K562 (cell line): ENCODE measurements at regions not wholly inside any gene's neighbourhood (a gene's known extent, or its start where the extent isn't known, plus 50 kb on each side); places are given as distances from the start of the nearest gene placed in this dataset.

Source experiments
- ATAC-seq: fragments of 200-7000 bp; cut with Tn5 transposase; 3 replicates; pipeline ENCODE4 v1.9.1; 2020; ENCODE audit warnings: moderate library complexity
- BruUV-seq: library from RNA; stranded (reverse); fragments of 400-500 nt; replicated peaks from 2 replicates; lab custom pipeline; 2021; lab: Mats Ljungman, UMichigan
- CTCF ChIA-PET: fragments of 300-600 bp; formaldehyde crosslinking; extraction: SDS; loops from one replicate; lab custom pipeline; 2021; ENCODE audit warnings: low intra/inter-chr PET ratio; lab: Yijun Ruan, JAX
- POLR2A ChIA-PET: fragments of 300-600, 350-650 bp; sonication (Branson Sonifier 250); formaldehyde crosslinking; extraction: SDS; loops from one replicate; lab custom pipeline; 2021; ENCODE audit warnings: antibody characterized with exemption, inconsistent platforms; lab: Yijun Ruan, JAX
- DNase-seq, 4 experiments: peaks; one replicate each; pipeline versions ENCODE4 v3.0.0 to v3.0.0-alpha.2; 2011 to 2018; ENCODE audit warnings: low spot score in 3 of 4, mixed read lengths in 3 of 4; ENCODE audit errors: extremely low read depth in 1 of 4
- FAIRE-seq: peaks from 2 replicates; lab custom pipeline; 2011; peaks lifted over from hg19 to GRCh38; lab: Jason Lieb, UNC
- H2AFZ ChIP-seq: 2 replicates; pipeline ENCODE4 v1.6.0; 2011; ENCODE audit warnings: low read depth, low read length, control low read depth, inconsistent platforms
- H3K27ac ChIP-seq: fragments of 200-600 bp; 3 replicates; pipeline ENCODE4 v1.8.0; 2011; ENCODE audit warnings: low read depth, mild to moderate bottlenecking, control low read depth, inconsistent platforms, low read length, moderate library complexity, mixed read lengths; ENCODE audit errors: extremely low read depth
- H3K27me3 ChIP-seq, 2 experiments: fragments of 300-600 bp in 1 of 2; 2 replicates in 1 of 2; 3 replicates in 1 of 2; pipeline versions ENCODE4 v1.6.0 to v1.8.0; 2011; ENCODE audit warnings: inconsistent platforms in 2 of 2, low read length in 2 of 2, mild to moderate bottlenecking in 1 of 2, mixed read lengths in 1 of 2, moderate library complexity in 1 of 2; ENCODE audit not compliant: control insufficient read depth in 2 of 2, insufficient read depth in 2 of 2
- H3K36me3 ChIP-seq: fragments of 300-600 bp; 3 replicates; pipeline ENCODE4 v1.8.0; 2011; ENCODE audit warnings: mild to moderate bottlenecking, low read length, inconsistent platforms; ENCODE audit not compliant: control insufficient read depth, insufficient read depth
- H3K4me1 ChIP-seq, 2 experiments: fragments of 200-600 bp in 1 of 2; replicated peaks in 1 of 2; 2 replicates in 1 of 2; 3 replicates in 1 of 2; pipeline versions ENCODE4 v1.5.1 to v1.8.0; 2011; ENCODE audit warnings: inconsistent platforms in 2 of 2, low read length in 2 of 2, mild to moderate bottlenecking in 1 of 2, mixed read lengths in 1 of 2, moderate library complexity in 1 of 2; ENCODE audit not compliant: control insufficient read depth in 2 of 2, insufficient read depth in 2 of 2
- H3K4me2 ChIP-seq: 2 replicates; pipeline ENCODE4 v1.6.1; 2011; ENCODE audit warnings: low read length, control low read depth, inconsistent platforms, mixed read lengths; ENCODE audit not compliant: insufficient read depth
- H3K4me3 ChIP-seq: fragments of 200-600 bp; sonication (generic), shearing (Covaris generic); 2 replicates; pipeline ENCODE4 v1.5.1; 2016; ENCODE audit warnings: control low read depth, inconsistent platforms
- H3K79me2 ChIP-seq: fragments of 200-600 bp; 3 replicates; pipeline ENCODE4 v1.8.0; 2011; ENCODE audit warnings: low read length, inconsistent platforms; ENCODE audit not compliant: control insufficient read depth, insufficient read depth
- H3K9ac ChIP-seq, 2 experiments: 2 replicates each; pipeline versions ENCODE4 v1.6.0 to v1.6.1; 2011; ENCODE audit warnings: low read depth in 2 of 2, low read length in 2 of 2, control low read depth in 1 of 2, inconsistent platforms in 1 of 2, mild to moderate bottlenecking in 1 of 2, mixed read lengths in 1 of 2; ENCODE audit not compliant: insufficient read depth in 1 of 2
- H3K9me1 ChIP-seq: one replicate; pipeline ENCODE4 v1.6.0; 2011; ENCODE audit warnings: inconsistent platforms, mild to moderate bottlenecking, low read length, moderate library complexity; ENCODE audit not compliant: control insufficient read depth, insufficient read depth
- H3K9me3 ChIP-seq: replicated peaks from 2 replicates; pipeline ENCODE4 v1.5.1; 2011; ENCODE audit warnings: low read depth, low read length, inconsistent platforms; ENCODE audit not compliant: control insufficient read depth, insufficient read depth
- H4K20me1 ChIP-seq: replicated peaks from 2 replicates; pipeline ENCODE4 v1.6.1; 2011; ENCODE audit warnings: low read length, inconsistent platforms, mixed read lengths; ENCODE audit not compliant: control insufficient read depth, insufficient read depth
- ATF6 ChIP-seq: sonication (generic); formaldehyde crosslinking; IDR thresholded peaks from 2 replicates; pipeline ENCODE4 v1.4.0; 2020; ENCODE audit warnings: mild to moderate bottlenecking, missing genetic modification reagents
- FOSL1 ChIP-seq: fragments of 200-800 bp; sonication (Bioruptor generic); conservative IDR thresholded peaks from 2 replicates; pipeline ENCODE4 v1.6.1; 2016; ENCODE audit warnings: missing genetic modification characterization, missing compliant biosample characterization
- TFE3 ChIP-seq: fragments of 450-650 bp; formaldehyde crosslinking; IDR thresholded peaks from 2 replicates; pipeline ENCODE4 v1.4.0; 2020; ENCODE audit warnings: mild to moderate bottlenecking, mixed read lengths
- WGBS: fragments of 100-300 bp; shearing (Covaris generic); methylation state at CpG from one replicate; pipeline ENCODE4 v1.1.6; 2016; ENCODE audit warnings: low coverage, mixed read lengths; ENCODE audit not compliant: insufficient coverage; ENCODE audit errors: missing lambda C conversion rate; 5-methylcytosine and 5-hydroxymethylcytosine counted together
- in situ Hi-C: fragments of 300-500 bp; cut with MboI; formaldehyde crosslinking; loops from 4 replicates; pipeline ENCODE4 v1.15.0; 2018; ENCODE audit warnings: inconsistent platforms, mixed read lengths
- intact Hi-C: fragments of 100-400 bp; cut with micrococcal nuclease; formaldehyde crosslinking; loops from 2 replicates; pipeline ENCODE4 v1.14.2; 2022

DNA sequence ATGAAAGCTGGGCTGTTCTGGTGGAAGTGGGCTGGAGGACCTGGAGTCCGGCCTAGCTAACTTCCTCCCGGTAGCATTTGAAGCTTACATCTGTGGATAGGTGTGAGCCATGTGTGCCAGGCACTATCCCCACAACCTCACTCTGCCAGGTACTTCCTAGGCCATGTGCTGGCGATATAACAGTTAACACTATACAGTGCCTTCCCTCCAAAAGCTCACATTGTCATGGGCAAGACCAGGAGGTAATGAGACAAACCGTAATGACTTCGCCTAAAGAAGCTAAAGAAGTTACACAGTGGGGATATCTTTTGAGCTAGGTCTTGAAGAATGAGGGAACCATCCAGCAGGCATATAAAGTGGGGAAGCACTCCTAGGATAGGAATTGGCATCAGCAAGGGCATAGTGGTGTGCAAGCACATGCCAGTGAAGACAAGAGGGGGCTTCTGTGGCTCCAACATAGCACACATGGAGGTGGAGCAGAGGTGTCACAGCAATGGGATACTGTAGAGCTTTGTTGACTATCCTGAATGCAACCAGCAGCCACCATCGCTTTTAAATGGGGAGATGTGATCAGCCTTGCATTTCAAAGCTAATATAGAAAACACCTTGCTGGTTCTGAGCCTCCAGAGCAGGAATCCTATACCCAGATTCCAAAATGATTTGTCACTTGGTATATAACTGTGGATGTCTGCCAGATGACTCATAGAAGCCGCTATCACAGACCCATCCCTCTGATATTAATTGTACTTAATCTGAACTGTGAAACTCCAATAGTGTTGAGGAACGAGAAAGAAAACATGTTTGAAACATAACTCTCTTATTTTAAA, 466.3 kb downstream of the LMO4 start:
- H4K20me1 ChIP-seq: no peaks in the 10 kb centered on the region
- POLR2A ChIA-PET: no interaction called here
- no peaks in the 10 kb centered on the region for H3K9me1 ChIP-seq
- H3K9me3 ChIP-seq: no peaks in the 10 kb centered on the region
- FAIRE-seq (no peak), DNase-seq (no peak), ATAC-seq (no peak)
- no peak overlapping the region for H3K27ac ChIP-seq
- in situ Hi-C loops (no loop called here), intact Hi-C loops (no loop called here)
- TF ChIP-seq TFE3 (CRISPR knock-in tag): no peak
- TF ChIP-seq ATF6 (CRISPR knock-in tag): no peak
- TF ChIP-seq FOSL1 (tag): peak; percentile 84
- BruUV-seq: no TSS peak
- CTCF ChIA-PET: no interaction called here
- no peak overlapping the region for H3K9ac ChIP-seq
- no peaks in the 10 kb centered on the region for H3K36me3 ChIP-seq
- no peak overlapping the region for H3K4me3 ChIP-seq
- H2AFZ ChIP-seq: no peak overlapping the region
- H3K4me2 ChIP-seq: no peak overlapping the region
- no peaks in the 10 kb centered on the region for H3K27me3 ChIP-seq
- H3K4me1 ChIP-seq: no peaks in the 10 kb centered on the region
- no peaks in the 10 kb centered on the region for H3K79me2 ChIP-seq
- 7% methylated on average over 8 of the region's 8 CpGs for WGBS
